ENCODE measurements at regions not wholly inside any gene's neighbourhood (a gene's known extent, or its start where the extent isn't known, plus 50 kb on each side); places are given as distances from the start of the nearest gene placed in this dataset.

DNA sequence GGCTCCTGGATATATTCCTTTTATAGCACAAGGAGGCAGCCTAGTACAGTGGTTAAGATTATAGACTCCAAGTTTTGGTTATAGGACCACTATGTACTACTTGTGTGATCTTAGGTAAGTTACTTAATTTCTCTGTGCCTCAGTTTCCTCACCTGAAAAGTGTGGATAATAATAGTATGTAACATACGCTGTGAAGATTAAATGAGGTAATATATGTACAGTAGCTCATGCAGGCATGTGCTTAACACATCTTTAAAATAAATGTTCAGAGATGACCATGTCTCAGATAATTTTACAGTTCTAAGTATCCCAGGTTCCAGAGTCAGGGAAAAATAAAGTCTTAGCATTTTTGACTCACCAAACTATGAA is 55.7 kb upstream of the TRABD2B start:
- no peak for DNase-seq

DNA sequence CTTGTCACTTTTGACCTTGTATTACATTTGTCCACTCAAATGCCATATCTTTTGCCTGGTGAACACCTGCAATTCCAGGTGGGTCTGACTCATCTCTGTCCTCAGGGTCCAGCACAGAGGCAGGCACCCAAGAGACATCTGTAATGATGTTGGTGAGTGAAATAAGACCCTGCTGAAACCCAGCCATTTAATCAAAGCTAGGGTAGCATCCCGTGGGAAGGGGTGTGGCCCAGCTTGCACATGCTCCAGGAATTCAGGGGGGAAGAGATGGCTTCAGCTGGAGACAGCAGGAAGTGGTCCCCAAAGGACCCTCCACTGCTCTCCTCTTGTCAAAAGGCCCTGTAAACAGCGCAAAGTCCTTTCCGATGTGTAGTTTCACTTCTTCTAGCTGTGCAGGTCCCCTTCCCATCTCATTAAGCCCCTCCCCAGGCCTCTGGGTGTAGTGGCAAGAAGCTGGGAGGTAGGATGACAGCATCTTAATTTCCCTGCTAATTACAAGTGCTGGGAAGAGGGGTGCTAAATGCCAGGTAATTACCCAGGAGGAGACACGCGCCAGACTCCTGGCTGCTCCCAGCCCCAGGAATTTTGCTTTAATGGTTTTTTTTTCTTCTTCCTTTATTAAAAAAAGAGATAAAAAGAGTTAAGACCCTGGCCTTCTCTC is 54.4 kb upstream of the TRABD2B start:
- DNase-seq: no peak

DNA sequence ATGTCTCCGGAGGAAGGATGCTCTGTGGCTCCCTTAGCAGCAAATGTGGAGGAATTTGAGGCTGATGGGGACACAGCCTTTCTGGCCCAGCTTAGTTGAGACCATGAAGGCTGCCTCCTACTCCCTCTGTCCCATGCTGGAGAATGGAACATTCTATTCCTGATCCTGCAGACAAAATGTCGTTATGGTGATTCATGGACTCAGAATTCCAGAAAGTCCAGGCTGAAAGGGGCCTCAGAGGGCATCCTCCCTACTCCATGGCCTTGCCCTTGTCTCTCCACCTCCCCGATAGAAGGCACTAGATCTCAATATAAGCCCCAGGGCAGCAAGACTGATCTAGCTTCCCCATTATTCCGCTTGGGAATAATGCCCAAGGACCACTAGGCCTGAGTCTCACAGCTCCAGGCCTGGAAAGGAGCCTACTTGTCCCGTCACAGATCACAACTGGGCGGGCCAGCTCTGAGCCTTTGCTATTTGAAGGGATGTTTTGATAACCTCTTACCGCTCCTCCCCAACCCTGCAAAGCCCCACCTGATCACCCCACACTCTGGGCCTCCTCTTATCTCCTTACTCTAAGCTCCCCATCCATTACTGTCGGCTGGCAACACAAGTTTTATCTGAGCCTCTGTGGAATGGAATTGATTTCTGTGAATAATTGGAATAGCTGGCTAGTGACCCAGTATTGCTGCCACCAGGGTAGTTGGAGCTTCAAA is 52.8 kb upstream of the TRABD2B start:
- peak; percentile 50 for DNase-seq

DNA sequence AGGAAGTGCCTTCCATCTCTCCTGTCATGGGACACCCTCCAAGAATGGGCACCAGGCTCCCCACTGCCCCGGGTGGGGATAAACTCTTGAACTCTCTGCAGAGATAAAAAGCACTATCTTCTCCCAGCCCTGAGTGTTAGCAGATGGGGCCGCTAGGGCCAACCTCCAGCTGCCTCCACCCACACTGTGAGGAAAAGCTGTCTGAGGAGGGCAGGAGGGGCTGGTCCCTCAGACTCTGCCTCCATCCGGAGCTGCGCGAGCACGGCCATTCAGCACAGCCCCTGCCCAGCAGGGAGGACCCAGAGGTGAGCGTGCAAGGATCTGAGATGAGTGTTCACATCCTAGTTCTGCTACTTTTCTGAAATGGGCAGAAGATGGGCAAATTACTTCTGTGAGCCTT is 51.8 kb upstream of the TRABD2B start:
- peak; percentile 12 for DNase-seq

DNA sequence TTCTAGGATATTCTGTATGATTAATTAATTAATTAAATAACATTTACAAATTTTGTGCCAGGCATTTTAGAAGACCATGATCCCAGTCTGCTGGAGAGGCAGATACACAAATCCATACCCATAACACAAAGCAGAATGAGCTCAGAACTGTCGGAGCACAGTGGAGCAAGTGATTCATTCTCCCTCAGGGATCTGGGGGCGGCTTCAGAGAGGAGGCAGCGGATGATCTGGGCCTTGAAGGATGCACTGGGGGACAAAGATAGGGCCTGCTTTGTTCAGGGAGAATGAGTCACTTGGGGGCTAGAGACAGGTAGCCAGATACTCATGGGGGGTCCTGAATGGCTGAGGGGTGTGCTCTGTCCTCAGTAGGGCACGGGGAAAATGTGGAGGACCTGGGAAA is 50.9 kb upstream of the TRABD2B start:
- DNase-seq: no peak

DNA sequence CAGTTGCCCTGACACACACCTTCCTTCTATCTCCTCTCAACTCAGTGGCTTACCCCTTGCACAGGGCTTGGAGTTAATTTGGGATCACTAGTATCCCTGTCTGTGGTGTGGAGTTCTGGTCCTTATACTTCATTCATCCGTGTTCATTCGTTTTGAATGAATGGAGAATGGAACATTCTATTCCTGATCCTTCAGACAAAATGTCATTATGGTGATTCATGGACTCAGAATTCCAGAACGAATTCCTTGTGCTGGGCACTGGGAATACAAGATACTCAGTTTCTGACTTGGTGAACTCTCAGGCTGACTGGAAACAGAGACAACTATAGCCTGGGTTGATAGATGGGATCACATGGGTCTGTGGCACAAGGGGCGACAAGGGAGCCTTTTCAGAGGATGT is 49.9 kb upstream of the TRABD2B start:
- DNase-seq: no peak
